ENCODE measurements at regions not wholly inside any gene's neighbourhood (a gene's known extent, or its start where the extent isn't known, plus 50 kb on each side); places are given as distances from the start of the nearest gene placed in this dataset.

DNA sequence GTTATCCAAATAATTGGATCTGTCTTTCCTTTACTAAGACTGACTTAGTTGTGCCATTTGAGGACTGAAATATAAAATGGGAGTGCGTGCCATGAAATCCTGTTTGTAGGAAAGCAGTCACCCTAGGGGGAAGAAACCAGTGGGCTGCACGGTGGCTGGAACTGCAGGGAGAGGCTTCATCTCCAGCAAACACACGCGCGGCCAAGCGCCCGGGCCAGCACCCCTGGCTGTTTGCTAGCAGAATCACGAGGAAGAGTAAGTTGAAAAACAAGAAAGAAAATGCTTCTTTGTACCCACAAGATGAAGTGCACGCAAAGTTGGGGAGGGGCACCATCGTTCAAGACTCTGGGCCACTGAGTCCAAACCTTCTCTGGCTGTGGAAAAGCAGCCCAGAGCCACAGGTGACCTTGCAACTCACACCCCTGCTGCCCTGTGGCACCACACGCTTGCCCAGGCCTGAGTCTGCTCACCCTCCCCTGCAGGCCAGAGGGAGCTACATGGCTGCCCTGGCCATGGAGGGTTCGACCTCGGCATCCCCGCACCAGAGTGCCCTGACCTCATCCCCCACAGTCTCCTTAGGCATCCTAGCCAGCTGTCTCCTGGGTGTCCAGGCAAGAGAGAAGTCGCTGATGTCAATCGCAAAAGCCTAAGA, 55.2 kb downstream of the IRX2 start:
- FAIRE-seq = no peak
- WGBS, 2 donors = 72 to 83% methylated on average over 16 of the region's 16 CpGs
- no peak for ATAC-seq
- TF ChIP-seq, protein P1, sequence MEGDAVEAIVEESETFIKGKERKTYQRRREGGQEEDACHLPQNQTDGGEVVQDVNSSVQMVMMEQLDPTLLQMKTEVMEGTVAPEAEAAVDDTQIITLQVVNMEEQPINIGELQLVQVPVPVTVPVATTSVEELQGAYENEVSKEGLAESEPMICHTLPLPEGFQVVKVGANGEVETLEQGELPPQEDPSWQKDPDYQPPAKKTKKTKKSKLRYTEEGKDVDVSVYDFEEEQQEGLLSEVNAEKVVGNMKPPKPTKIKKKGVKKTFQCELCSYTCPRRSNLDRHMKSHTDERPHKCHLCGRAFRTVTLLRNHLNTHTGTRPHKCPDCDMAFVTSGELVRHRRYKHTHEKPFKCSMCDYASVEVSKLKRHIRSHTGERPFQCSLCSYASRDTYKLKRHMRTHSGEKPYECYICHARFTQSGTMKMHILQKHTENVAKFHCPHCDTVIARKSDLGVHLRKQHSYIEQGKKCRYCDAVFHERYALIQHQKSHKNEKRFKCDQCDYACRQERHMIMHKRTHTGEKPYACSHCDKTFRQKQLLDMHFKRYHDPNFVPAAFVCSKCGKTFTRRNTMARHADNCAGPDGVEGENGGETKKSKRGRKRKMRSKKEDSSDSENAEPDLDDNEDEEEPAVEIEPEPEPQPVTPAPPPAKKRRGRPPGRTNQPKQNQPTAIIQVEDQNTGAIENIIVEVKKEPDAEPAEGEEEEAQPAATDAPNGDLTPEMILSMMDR (IDR thresholded peaks at IDR 0.05) = no peak
- no peaks in the 10 kb centered on the region for H3K9me3 ChIP-seq
- no peak for DNase-seq
- H3K4me3 ChIP-seq = no peak overlapping the region
- H3K4me1 ChIP-seq = no peaks in the 10 kb centered on the region
- no peaks in the 10 kb centered on the region for H3K36me3 ChIP-seq
- H3K27me3 ChIP-seq = no peaks in the 10 kb centered on the region
- H3K27ac ChIP-seq = no peak overlapping the region
- intact Hi-C loops (cut with DNase I) = no loop called here

DNA sequence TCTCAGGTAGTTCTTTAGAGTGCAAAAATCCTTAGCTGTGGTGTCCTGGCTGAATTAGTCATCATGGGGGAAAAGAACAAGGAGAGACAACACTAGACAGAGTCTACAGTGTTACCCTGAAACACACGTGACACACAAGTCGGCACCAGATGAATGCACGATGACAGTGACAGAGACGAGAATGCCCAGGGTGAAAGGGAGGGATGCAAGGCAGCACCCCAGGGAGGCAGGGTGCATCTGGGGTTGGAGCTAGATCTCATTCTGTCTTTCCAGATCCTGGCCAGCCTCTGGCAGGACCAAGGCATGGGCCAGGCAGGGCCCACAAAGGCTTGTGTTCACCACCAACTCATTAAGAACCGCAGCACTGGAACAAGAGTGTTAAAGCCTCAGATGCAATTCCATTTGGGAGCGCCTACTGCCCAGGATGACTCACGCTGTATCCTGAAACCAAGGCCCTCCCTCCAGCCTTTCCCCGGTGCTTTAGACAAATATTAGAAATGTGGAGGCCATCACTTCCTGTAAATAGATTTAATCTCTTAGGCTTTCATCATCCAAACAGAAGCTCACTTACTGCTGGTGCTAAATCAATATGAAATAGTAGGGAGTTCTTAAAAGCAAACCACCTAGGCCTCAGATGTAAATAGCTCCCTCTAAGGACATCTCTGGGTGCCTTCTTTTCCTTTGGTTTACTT, 56.1 kb downstream of the IRX2 start:
- FAIRE-seq = no peak
- Histone ChIP-seq H3K27ac (no peak overlapping the region), H3K36me3 (no peaks in the 10 kb centered on the region), H3K4me1 (no peaks in the 10 kb centered on the region), H3K27me3 (no peaks in the 10 kb centered on the region), H3K4me3 (no peak overlapping the region), H3K9me3 (no peaks in the 10 kb centered on the region)
- intact Hi-C loops (cut with DNase I) = no loop called here
- WGBS, 2 donors = 55 to 56% methylated on average over 8 of the region's 8 CpGs
- peak in 3 of 4 donors; percentile 13 to 85 (median 57) for ATAC-seq
- TF ChIP-seq, protein P1 (IDR thresholded peaks at IDR 0.05) = no peak
- DNase-seq = no peak

DNA sequence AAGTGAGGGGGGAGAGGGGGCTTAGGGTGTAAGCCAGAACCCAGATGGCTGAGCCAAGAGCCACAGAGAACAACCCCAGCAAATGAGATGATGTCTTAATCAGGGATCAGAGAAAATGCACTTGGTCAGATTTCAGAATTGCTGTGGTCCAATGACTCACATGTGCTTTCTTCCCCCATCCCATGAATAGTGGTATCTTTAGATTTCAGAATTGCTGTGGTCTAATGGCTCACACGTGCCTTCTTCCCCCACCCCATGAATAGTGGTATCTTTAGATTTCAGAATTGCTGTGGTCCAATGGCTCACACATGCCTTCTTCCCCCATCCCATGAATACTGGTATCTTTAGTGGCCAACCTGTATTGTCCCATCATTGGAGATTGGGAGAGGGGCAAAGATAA, 59.9 kb downstream of the IRX2 start:
- H3K36me3 ChIP-seq = no peaks in the 10 kb centered on the region
- 22 to 30% methylated on average over 1 of the region's 1 CpG for WGBS, 2 donors
- TF ChIP-seq, protein P1 (IDR thresholded peaks at IDR 0.05) = no peak
- H3K4me1 ChIP-seq = no peaks in the 10 kb centered on the region
- FAIRE-seq (no peak), DNase-seq (no peak), ATAC-seq (no peak)
- intact Hi-C loops (cut with DNase I) = no loop called here
- H3K9me3 ChIP-seq = no peaks in the 10 kb centered on the region
- no peak overlapping the region for H3K4me3 ChIP-seq
- H3K27ac ChIP-seq = no peak overlapping the region
- H3K27me3 ChIP-seq = peaks cover 0 to 4% (median 0%) of the 10 kb centered on the region in 4 donors

DNA sequence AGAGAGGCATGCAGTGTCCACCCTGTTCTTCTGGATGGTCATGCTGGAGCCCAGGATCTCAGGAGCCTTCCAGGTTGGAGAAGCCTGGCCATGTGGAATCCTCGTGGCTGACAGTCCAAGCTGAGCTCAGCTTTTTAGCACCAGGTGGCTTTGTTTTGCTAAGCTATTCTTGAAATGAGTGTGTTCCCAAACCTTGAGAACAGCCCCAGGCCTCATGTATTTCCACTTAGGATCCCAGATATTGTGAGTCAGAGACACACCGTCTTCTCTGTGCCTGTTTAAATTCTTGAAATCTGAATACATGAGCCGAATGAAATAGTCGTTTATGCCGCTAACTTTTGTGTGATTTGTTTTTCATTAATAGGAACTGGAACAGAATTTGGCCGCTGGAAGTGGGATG, 61.2 kb downstream of the IRX2 start:
- Histone ChIP-seq H3K27me3 (peaks cover 0 to 4% (median 0%) of the 10 kb centered on the region in 4 donors), H3K4me1 (no peaks in the 10 kb centered on the region), H3K4me3 (no peak overlapping the region), H3K27ac (no peak overlapping the region), H3K36me3 (no peaks in the 10 kb centered on the region), H3K9me3 (no peaks in the 10 kb centered on the region)
- WGBS, 2 donors = 55 to 79% methylated on average over 6 of the region's 6 CpGs
- no peak for FAIRE-seq
- intact Hi-C loops (cut with DNase I) = no loop called here
- ATAC-seq = no peak
- TF ChIP-seq, protein P1 (IDR thresholded peaks at IDR 0.05) = no peak
- no peak for DNase-seq

GRCh38 chr5:2688586-2688985, 62.9 kb downstream of the IRX2 start:
- H3K4me1 ChIP-seq = no peaks in the 10 kb centered on the region
- H3K9me3 ChIP-seq = no peaks in the 10 kb centered on the region
- intact Hi-C loops (cut with DNase I) = no loop called here
- DNase-seq = no peak
- no peak overlapping the region for H3K27ac ChIP-seq
- FAIRE-seq = no peak
- TF ChIP-seq, protein P1 (IDR thresholded peaks at IDR 0.05) = no peak
- no peaks in the 10 kb centered on the region for H3K36me3 ChIP-seq
- peaks cover 0 to 4% (median 0%) of the 10 kb centered on the region in 4 donors for H3K27me3 ChIP-seq
- WGBS, 2 donors = 78 to 83% methylated on average over 5 of the region's 5 CpGs
- no peak overlapping the region for H3K4me3 ChIP-seq
- ATAC-seq = no peak
